ENCODE measurements at regions not wholly inside any gene's neighbourhood (a gene's known extent, or its start where the extent isn't known, plus 50 kb on each side); places are given as distances from the start of the nearest gene placed in this dataset.

GRCh38 chr1:57882934-57883641, 459.2 kb upstream of the DAB1 start:
- no peak for TF ChIP-seq MAX (IDR thresholded peaks at IDR 0.05)
- TF ChIP-seq CTCF (IDR thresholded peaks at IDR 0.05 in 2 of 3, conservative IDR thresholded peaks at IDR 0.05 in 1 of 3; ENCODE audit: borderline replicate concordance in 1 of 3, insufficient read depth in 1 of 3, low read depth in 2 of 3, low read length in 2 of 3): no peak
- no peak for TF ChIP-seq SP1 (IDR thresholded peaks at IDR 0.05; ENCODE audit: low read depth)
- TF ChIP-seq RAD21 (IDR thresholded peaks at IDR 0.05; ENCODE audit: low read depth): no peak
- TF ChIP-seq POLR2A (IDR thresholded peaks at IDR 0.05; ENCODE audit: borderline replicate concordance, extremely low read depth, insufficient read depth, insufficient read length): no peak
- TF ChIP-seq ZNF274 (IDR thresholded peaks at IDR 0.05; ENCODE audit: low read depth, low read length): no peak
- no peak for TF ChIP-seq TCF7L2 (IDR thresholded peaks at IDR 0.05; ENCODE audit: borderline replicate concordance, extremely low read depth, insufficient read depth, insufficient read length)
- no peak for TF ChIP-seq POLR2AphosphoS5 (IDR thresholded peaks at IDR 0.05; ENCODE audit: low read depth, low read length)
- no peak for TF ChIP-seq FOSL1 (IDR thresholded peaks at IDR 0.05; ENCODE audit: low read depth)
- no peak for TF ChIP-seq ELF1 (IDR thresholded peaks at IDR 0.05; ENCODE audit: borderline replicate concordance, low read depth)
